SK-N-SH (cell line): ENCODE measurements at regions not wholly inside any gene's neighbourhood (a gene's known extent, or its start where the extent isn't known, plus 50 kb on each side); places are given as distances from the start of the nearest gene placed in this dataset.

Experiments used
- CTCF ChIA-PET: fragments of 300-600, 350-600 bp; formaldehyde crosslinking; extraction: SDS; loops from one replicate; lab custom pipeline; 2021; lab: Yijun Ruan, JAX
- POLR2A ChIA-PET: fragments of 350-600 bp; sonication (Branson Sonifier 250); formaldehyde crosslinking; extraction: SDS; loops from one replicate; lab custom pipeline; 2020; ENCODE audit warnings: antibody characterized with exemption, inconsistent platforms; lab: Yijun Ruan, JAX
- DNase-seq: peaks from one replicate; pipeline ENCODE4 v3.0.0; 2012
- H2AFZ ChIP-seq: fragments of 200-600 bp; sonication (generic); 2 replicates; pipeline ENCODE4 v1.8.1; 2016; ENCODE audit warnings: antibody characterized with exemption, mild to moderate bottlenecking, low read depth
- H3F3A ChIP-seq: fragments of 200-600 bp; sonication (generic); replicated peaks from 2 replicates; pipeline ENCODE3; 2016; ENCODE audit warnings: antibody characterized with exemption, mild to moderate bottlenecking; ENCODE audit not compliant: insufficient read depth
- H3K27ac ChIP-seq, 2 experiments: fragments of 200-500 bp in 1 of 2; fragments of 200-600 bp in 1 of 2; sonication (Bioruptor generic) in 1 of 2; sonication (generic), shearing (Covaris generic) in 1 of 2; 2 replicates each; pipeline versions ENCODE4 v1.5.1 to v1.6.1; 2014 to 2016; ENCODE audit warnings: low read depth in 2 of 2, inconsistent platforms in 1 of 2, low read length in 1 of 2, mild to moderate bottlenecking in 1 of 2, mixed read lengths in 1 of 2
- H3K27me3 ChIP-seq: fragments of 200-600 bp; sonication (generic), shearing (Covaris generic); 2 replicates; pipeline ENCODE4 v1.6.1; 2016; ENCODE audit warnings: mixed run types; ENCODE audit not compliant: insufficient read depth
- H3K36me3 ChIP-seq, 2 experiments: fragments of 200-500 bp in 1 of 2; fragments of 200-600 bp in 1 of 2; sonication (Bioruptor generic) in 1 of 2; sonication (generic) in 1 of 2; replicated peaks in 1 of 2; 2 replicates each; pipeline versions ENCODE3 to v1.5.1; 2014 to 2016; ENCODE audit warnings: low read length in 1 of 2, mild to moderate bottlenecking in 1 of 2; ENCODE audit not compliant: insufficient read depth in 2 of 2, control insufficient read depth in 1 of 2
- H3K4me1 ChIP-seq, 2 experiments: fragments of 200-500 bp in 1 of 2; fragments of 200-600 bp in 1 of 2; sonication (Bioruptor generic) in 1 of 2; sonication (generic), shearing (Covaris generic) in 1 of 2; 2 replicates each; pipeline versions ENCODE4 v1.5.1 to v1.6.1; 2014 to 2016; ENCODE audit warnings: low read depth in 1 of 2, low read length in 1 of 2, mixed run types in 1 of 2; ENCODE audit not compliant: insufficient read depth in 2 of 2, control insufficient read depth in 1 of 2
- H3K4me2 ChIP-seq: fragments of 200-600 bp; sonication (generic), shearing (Covaris generic); 2 replicates; pipeline ENCODE4 v1.6.1; 2017; ENCODE audit warnings: mixed run types
- H3K4me3 ChIP-seq, 2 experiments: fragments of 200-500 bp in 1 of 2; fragments of 200-600 bp in 1 of 2; sonication (Bioruptor generic) in 1 of 2; sonication (generic), shearing (Covaris generic) in 1 of 2; 2 replicates each; pipeline versions ENCODE4 v1.5.1 to v1.8.1; 2014 to 2016; ENCODE audit warnings: low read depth in 2 of 2, inconsistent platforms in 1 of 2, low read length in 1 of 2, mild to moderate bottlenecking in 1 of 2, mixed read lengths in 1 of 2, moderate library complexity in 1 of 2
- H3K79me2 ChIP-seq: fragments of 200-600 bp; sonication (generic); 2 replicates; pipeline ENCODE4 v1.8.1; 2017; ENCODE audit warnings: mild to moderate bottlenecking; ENCODE audit not compliant: insufficient read depth
- H3K9ac ChIP-seq: fragments of 200-600 bp; sonication (generic); 2 replicates; pipeline ENCODE4 v1.6.1; 2017; ENCODE audit warnings: mixed run types
- H3K9me2 ChIP-seq: fragments of 200-600 bp; sonication (generic); 2 replicates; pipeline ENCODE4 v1.6.1; 2017; ENCODE audit warnings: mixed run types
- H3K9me3 ChIP-seq: fragments of 200-600 bp; sonication (generic); 2 replicates; pipeline ENCODE4 v1.6.1; 2017; ENCODE audit warnings: mixed run types, mild to moderate bottlenecking, moderate library complexity
- H4K20me1 ChIP-seq: fragments of 200-600 bp; sonication (generic); 2 replicates; pipeline ENCODE4 v1.6.1; 2017; ENCODE audit warnings: mild to moderate bottlenecking, mixed run types; ENCODE audit not compliant: insufficient read depth
- EP300 ChIP-seq, 2 experiments: IDR thresholded peaks; 2 replicates each; pipeline versions ENCODE4 v1.4.0 to v1.6.1; 2012; ENCODE audit warnings: borderline replicate concordance in 1 of 2, low read depth in 1 of 2, low read length in 1 of 2
- EZH2phosphoT487 ChIP-seq: fragments of 200-600 bp; sonication (generic); IDR thresholded peaks from 2 replicates; pipeline ENCODE4 v1.6.1; 2017; ENCODE audit warnings: low read depth, mixed run types, mild to moderate bottlenecking, antibody characterized with exemption, moderate library complexity, borderline replicate concordance
- FOSL2 ChIP-seq: IDR thresholded peaks from 2 replicates; pipeline ENCODE4 v1.4.0; 2012; ENCODE audit warnings: low read depth, mild to moderate bottlenecking, moderate library complexity, borderline replicate concordance
- FOXJ3 ChIP-seq: sonication (generic); formaldehyde crosslinking; IDR thresholded peaks from 2 replicates; pipeline ENCODE4 v1.5.1; 2020; ENCODE audit warnings: mild to moderate bottlenecking, missing genetic modification reagents
- FOXM1 ChIP-seq: IDR thresholded peaks from 2 replicates; pipeline ENCODE4 v1.4.0; 2012; ENCODE audit warnings: low read depth, mild to moderate bottlenecking
- GABPA ChIP-seq: IDR thresholded peaks from 2 replicates; pipeline ENCODE4 v1.4.0; 2012; ENCODE audit warnings: low read depth, mild to moderate bottlenecking
- IRF3 ChIP-seq: fragments of 150-350 bp; IDR thresholded peaks from 2 replicates; pipeline ENCODE4 v1.6.1; 2016; ENCODE audit warnings: mild to moderate bottlenecking, low read depth, low read length
- JUND ChIP-seq: IDR thresholded peaks from 2 replicates; pipeline ENCODE4 v1.4.0; 2012
- MEF2A ChIP-seq: IDR thresholded peaks from 2 replicates; pipeline ENCODE4 v1.4.0; 2012; ENCODE audit warnings: low read depth, borderline replicate concordance
- NRF1 ChIP-seq: IDR thresholded peaks from 2 replicates; pipeline ENCODE4 v1.6.1; 2012; ENCODE audit warnings: low read depth, mild to moderate bottlenecking, low read length
- POLR2AphosphoS5 ChIP-seq: IDR thresholded peaks from 2 replicates; pipeline ENCODE4 v1.6.1; 2012; ENCODE audit warnings: low read depth, low read length
- RAD21 ChIP-seq: IDR thresholded peaks from 2 replicates; pipeline ENCODE4 v1.6.1; 2012; ENCODE audit warnings: mild to moderate bottlenecking, low read length
- RCOR1 ChIP-seq: fragments of 150-350 bp; IDR thresholded peaks from 2 replicates; pipeline ENCODE4 v1.6.1; 2017; ENCODE audit warnings: antibody characterized with exemption, low read length
- RXRA ChIP-seq: IDR thresholded peaks from 2 replicates; pipeline ENCODE4 v1.4.0; 2012; ENCODE audit warnings: low read depth, mild to moderate bottlenecking, borderline replicate concordance
- SMC3 ChIP-seq: IDR thresholded peaks from 2 replicates; pipeline ENCODE4 v1.6.1; 2012; ENCODE audit warnings: low read depth, low read length, improper control_type of control experiment
- TAF1 ChIP-seq: IDR thresholded peaks from 2 replicates; pipeline ENCODE4 v1.6.1; 2012; ENCODE audit warnings: low read depth, mild to moderate bottlenecking, low read length, moderate library complexity, borderline replicate concordance
- WGBS: methylation state at CpG from one replicate; pipeline ENCODE4 v1.1.6; 2017; ENCODE audit warnings: low lambda C conversion rate; 5-methylcytosine and 5-hydroxymethylcytosine counted together
- TF ChIP-seq, protein P1 (sequence below): IDR thresholded peaks from 2 replicates; pipeline ENCODE4; 2012
- TF ChIP-seq, protein P2 (sequence below): fragments of 150-350 bp; IDR thresholded peaks from 2 replicates; pipeline ENCODE4 v1.6.1; 2017; ENCODE audit warnings: antibody characterized with exemption, low read length, low read depth, borderline replicate concordance

- POLR2A ChIA-PET, result interaction anchor here (1.1 kb wide), 1 partner anchor 190 kb away, joined by 3 read pairs; no protein-coding TSS in a partner anchor
- CTCF ChIA-PET, result no interaction called here
- H3K79me2 ChIP-seq, result no peaks in the 10 kb centered on the region
- H2AFZ ChIP-seq, result no peak overlapping the region
- H3K4me1 ChIP-seq, result no peaks in the 10 kb centered on the region; a peak in 1 of 4 replicates
- no peaks in the 10 kb centered on the region for H4K20me1 ChIP-seq
- no peak overlapping the region for H3K27ac ChIP-seq
- no peaks in the 10 kb centered on the region for H3K27me3 ChIP-seq
- no peak for DNase-seq
- no peak for TF ChIP-seq GABPA
- H3K9me3 ChIP-seq, result no peaks in the 10 kb centered on the region
- WGBS, result 31% methylated on average over 4 of the region's 4 CpGs
- H3K36me3 ChIP-seq, result no peaks in the 10 kb centered on the region
- H3K9me2 ChIP-seq, result no peaks in the 10 kb centered on the region
- H3F3A ChIP-seq, result no peaks in the 10 kb centered on the region
- H3K9ac ChIP-seq, result no peak overlapping the region
- H3K4me2 ChIP-seq, result no peak overlapping the region
- no peak overlapping the region for H3K4me3 ChIP-seq
These were observed 145.8 kb upstream of the ZNF648 start for GRCh38 chr1:182207300-182207699.

DNA sequence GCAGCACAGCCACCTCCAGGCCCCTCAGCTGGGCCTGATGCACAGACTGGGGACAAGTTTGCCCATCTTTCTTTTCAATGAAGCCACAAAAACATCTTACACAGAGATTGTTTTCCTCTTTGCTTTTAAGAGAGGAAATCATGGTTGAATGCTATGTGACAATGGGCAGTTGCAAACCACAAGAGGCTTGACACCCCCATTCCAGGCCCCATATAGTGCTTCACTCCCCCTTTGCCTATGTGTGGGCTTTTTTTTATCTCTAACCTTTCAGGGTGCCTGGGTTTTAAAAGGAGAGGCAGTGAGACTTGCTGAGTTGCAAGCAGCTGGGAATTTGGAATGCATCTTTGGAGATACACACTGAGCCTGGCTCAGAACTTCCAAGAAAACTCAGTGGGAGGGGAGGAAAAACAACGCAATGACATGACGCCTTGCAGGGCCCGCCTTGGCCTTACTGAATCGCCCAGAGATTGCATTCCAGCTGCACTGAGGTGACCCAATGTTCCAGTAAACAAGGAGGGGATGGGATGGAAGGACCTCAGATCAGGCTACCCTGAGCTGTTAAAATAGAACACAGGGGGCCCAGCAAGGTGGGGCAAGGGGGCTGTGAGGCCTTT, 145.2 kb upstream of the ZNF648 start:
- Histone ChIP-seq H3K4me1 (no peaks in the 10 kb centered on the region; a peak in 1 of 4 replicates), H3K9ac (no peak overlapping the region), H2AFZ (no peak overlapping the region), H3K9me3 (no peaks in the 10 kb centered on the region)
- DNase-seq, result no peak
- POLR2A ChIA-PET, result no interaction called here
- TF ChIP-seq POLR2AphosphoS5, result no peak
- no peak for TF ChIP-seq RCOR1
- no peak for TF ChIP-seq SMC3
- TF ChIP-seq FOSL2, result no peak
- TF ChIP-seq TAF1, result no peak
- no peak for TF ChIP-seq EZH2phosphoT487
- TF ChIP-seq, protein P1, sequence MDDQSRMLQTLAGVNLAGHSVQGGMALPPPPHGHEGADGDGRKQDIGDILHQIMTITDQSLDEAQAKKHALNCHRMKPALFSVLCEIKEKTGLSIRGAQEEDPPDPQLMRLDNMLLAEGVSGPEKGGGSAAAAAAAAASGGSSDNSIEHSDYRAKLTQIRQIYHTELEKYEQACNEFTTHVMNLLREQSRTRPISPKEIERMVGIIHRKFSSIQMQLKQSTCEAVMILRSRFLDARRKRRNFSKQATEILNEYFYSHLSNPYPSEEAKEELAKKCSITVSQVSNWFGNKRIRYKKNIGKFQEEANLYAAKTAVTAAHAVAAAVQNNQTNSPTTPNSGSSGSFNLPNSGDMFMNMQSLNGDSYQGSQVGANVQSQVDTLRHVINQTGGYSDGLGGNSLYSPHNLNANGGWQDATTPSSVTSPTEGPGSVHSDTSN, result no peak
- no peak for TF ChIP-seq RXRA
- TF ChIP-seq FOXJ3, result no peak
- no peak for TF ChIP-seq JUND
- TF ChIP-seq, protein P2, sequence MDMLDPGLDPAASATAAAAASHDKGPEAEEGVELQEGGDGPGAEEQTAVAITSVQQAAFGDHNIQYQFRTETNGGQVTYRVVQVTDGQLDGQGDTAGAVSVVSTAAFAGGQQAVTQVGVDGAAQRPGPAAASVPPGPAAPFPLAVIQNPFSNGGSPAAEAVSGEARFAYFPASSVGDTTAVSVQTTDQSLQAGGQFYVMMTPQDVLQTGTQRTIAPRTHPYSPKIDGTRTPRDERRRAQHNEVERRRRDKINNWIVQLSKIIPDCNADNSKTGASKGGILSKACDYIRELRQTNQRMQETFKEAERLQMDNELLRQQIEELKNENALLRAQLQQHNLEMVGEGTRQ, result no peak
- no peak for TF ChIP-seq FOXM1
- TF ChIP-seq RAD21, result no peak
- TF ChIP-seq NRF1, result no peak
- no peak for TF ChIP-seq IRF3
- no peak for TF ChIP-seq MEF2A
- TF ChIP-seq EP300 (IDR thresholded peaks at IDR 0.05; ENCODE audit: borderline replicate concordance in 1 of 2, low read depth in 1 of 2, low read length in 1 of 2), result no peak
- TF ChIP-seq, all 33 proteins: peak for 0
- CTCF ChIA-PET, result no interaction called here
- Histone ChIP-seq H3K79me2 (no peaks in the 10 kb centered on the region), H3K4me3 (no peak overlapping the region), H3K27ac (no peak overlapping the region), H3K36me3 (no peaks in the 10 kb centered on the region), H3F3A (no peaks in the 10 kb centered on the region), H3K4me2 (no peak overlapping the region), H4K20me1 (no peaks in the 10 kb centered on the region), H3K27me3 (no peaks in the 10 kb centered on the region), H3K9me2 (no peaks in the 10 kb centered on the region)
- WGBS, result 34% methylated on average over 4 of the region's 4 CpGs
